A673 (cell line): ENCODE measurements at regions not wholly inside any gene's neighbourhood (a gene's known extent, or its start where the extent isn't known, plus 50 kb on each side); places are given as distances from the start of the nearest gene placed in this dataset.

ENCODE experiments used
- EZH2 ChIP-seq: fragments of 200-600 bp; sonication (generic); IDR thresholded peaks from 2 replicates; pipeline ENCODE4 v1.6.1; 2017; ENCODE audit warnings: borderline replicate concordance, low read depth, mild to moderate bottlenecking, mixed read lengths, antibody characterized with exemption, low read length; ENCODE audit not compliant: poor library complexity, severe bottlenecking
- TF ChIP-seq, protein P1 (sequence below): fragments of 300-800, 200-600 bp; sonication (generic); conservative IDR thresholded peaks from 2 replicates; pipeline ENCODE4 v1.5.1; 2017; ENCODE audit warnings: low read depth, mild to moderate bottlenecking, antibody characterized with exemption, low read length, moderate library complexity, mixed read lengths

DNA sequence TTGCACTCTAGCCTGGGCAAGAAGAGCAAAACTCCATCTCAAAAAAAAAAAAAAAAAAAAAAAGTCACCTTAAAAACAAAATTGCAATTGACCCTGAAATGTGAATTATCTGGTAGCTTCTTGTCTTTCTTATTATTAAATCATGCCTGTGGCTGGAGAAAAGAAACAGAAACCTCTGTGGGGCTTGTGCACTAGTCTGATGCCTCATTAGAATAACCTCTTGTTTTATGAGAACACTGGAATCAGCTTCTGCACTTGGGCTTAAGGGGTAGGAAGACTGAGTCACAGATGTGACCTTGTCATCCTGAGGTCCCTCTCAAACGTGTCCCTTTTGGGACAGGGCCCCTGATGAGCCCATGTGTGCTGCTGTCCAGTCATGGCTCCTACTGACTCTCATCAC lies 237.9 kb downstream of the DACT1 start:
- TF ChIP-seq, protein P1, sequence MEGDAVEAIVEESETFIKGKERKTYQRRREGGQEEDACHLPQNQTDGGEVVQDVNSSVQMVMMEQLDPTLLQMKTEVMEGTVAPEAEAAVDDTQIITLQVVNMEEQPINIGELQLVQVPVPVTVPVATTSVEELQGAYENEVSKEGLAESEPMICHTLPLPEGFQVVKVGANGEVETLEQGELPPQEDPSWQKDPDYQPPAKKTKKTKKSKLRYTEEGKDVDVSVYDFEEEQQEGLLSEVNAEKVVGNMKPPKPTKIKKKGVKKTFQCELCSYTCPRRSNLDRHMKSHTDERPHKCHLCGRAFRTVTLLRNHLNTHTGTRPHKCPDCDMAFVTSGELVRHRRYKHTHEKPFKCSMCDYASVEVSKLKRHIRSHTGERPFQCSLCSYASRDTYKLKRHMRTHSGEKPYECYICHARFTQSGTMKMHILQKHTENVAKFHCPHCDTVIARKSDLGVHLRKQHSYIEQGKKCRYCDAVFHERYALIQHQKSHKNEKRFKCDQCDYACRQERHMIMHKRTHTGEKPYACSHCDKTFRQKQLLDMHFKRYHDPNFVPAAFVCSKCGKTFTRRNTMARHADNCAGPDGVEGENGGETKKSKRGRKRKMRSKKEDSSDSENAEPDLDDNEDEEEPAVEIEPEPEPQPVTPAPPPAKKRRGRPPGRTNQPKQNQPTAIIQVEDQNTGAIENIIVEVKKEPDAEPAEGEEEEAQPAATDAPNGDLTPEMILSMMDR = no peak
- no peak for TF ChIP-seq EZH2
